SKM-1 treated with dmso at 0.1 percent for 144 hours (cell line): ENCODE measurements at regions not wholly inside any gene's neighbourhood (a gene's known extent, or its start where the extent isn't known, plus 50 kb on each side); places are given as distances from the start of the nearest gene placed in this dataset.

Experiments
- DNase-seq: peaks from one replicate; lab custom pipeline; 2025; ENCODE audit not compliant: unreplicated experiment; lab: John Stamatoyannopoulos, UW

GRCh38 chr9:89721176-89721700 lies 116.4 kb downstream of the GADD45G start:
- DNase-seq, result no peak

- DNase-seq, result no peak
These were observed 117.2 kb downstream of the GADD45G start for GRCh38 chr9:89721971-89722530.

GRCh38 chr9:89722712-89723111 lies 117.9 kb downstream of the GADD45G start:
- DNase-seq, result no peak

GRCh38 chr9:89723469-89724100 lies 118.8 kb downstream of the GADD45G start:
- DNase-seq, result no peak

- DNase-seq, result no peak
These were observed 119.8 kb downstream of the GADD45G start for GRCh38 chr9:89724659-89725058.

- DNase-seq, result no peak
These were observed 120.5 kb downstream of the GADD45G start for GRCh38 chr9:89725271-89725670.

GRCh38 chr9:89729954-89730530 lies 125.2 kb downstream of the GADD45G start:
- no peak for DNase-seq

- DNase-seq, result no peak
These were observed 125.9 kb downstream of the GADD45G start for GRCh38 chr9:89730715-89731114.

- DNase-seq, result no peak
These were observed 126.7 kb downstream of the GADD45G start for GRCh38 chr9:89731262-89732182.

- no peak for DNase-seq
These were observed 127.6 kb downstream of the GADD45G start for GRCh38 chr9:89732295-89732938.

GRCh38 chr9:89732939-89733324 lies 128.1 kb downstream of the GADD45G start:
- no peak for DNase-seq

- DNase-seq, result no peak
These were observed 129.8 kb downstream of the GADD45G start for GRCh38 chr9:89734600-89735041.

GRCh38 chr9:89738137-89738932 lies 133.5 kb downstream of the GADD45G start:
- DNase-seq, result no peak

- DNase-seq, result no peak
These were observed 134.7 kb downstream of the GADD45G start for GRCh38 chr9:89739511-89739910.

GRCh38 chr9:89739916-89740315 lies 135.1 kb downstream of the GADD45G start:
- DNase-seq, result no peak

GRCh38 chr9:89740722-89741121 lies 135.9 kb downstream of the GADD45G start:
- no peak for DNase-seq

- DNase-seq, result no peak
These were observed 137.8 kb downstream of the GADD45G start for GRCh38 chr9:89742660-89743059.

- no peak for DNase-seq
These were observed 138.4 kb downstream of the GADD45G start for GRCh38 chr9:89743216-89743572.

- DNase-seq, result no peak
These were observed 138.9 kb downstream of the GADD45G start for GRCh38 chr9:89743573-89744254.

- no peak for DNase-seq
These were observed 139.4 kb downstream of the GADD45G start for GRCh38 chr9:89744255-89744648.
